OCI-LY7 (cell line): ENCODE measurements at regions not wholly inside any gene's neighbourhood (a gene's known extent, or its start where the extent isn't known, plus 50 kb on each side); places are given as distances from the start of the nearest gene placed in this dataset.

Experiments
- BruUV-seq: library from RNA; stranded (reverse); fragments of 400-500 nt; replicated peaks from 2 replicates; lab custom pipeline; 2021; lab: Mats Ljungman, UMichigan
- CTCF ChIA-PET: fragments of 300-600 bp; sonication (Branson Sonifier 250); formaldehyde crosslinking; loops from one replicate; lab custom pipeline; 2022; ENCODE audit warnings: antibody characterized with exemption; ENCODE audit not compliant: unreplicated experiment; lab: Charles Lee
- POLR2A ChIA-PET: fragments of 300-600 bp; sonication (Branson Sonifier 250); formaldehyde crosslinking; loops from one replicate; lab custom pipeline; 2022; ENCODE audit warnings: antibody characterized with exemption; lab: Charles Lee
- DNase-seq: peaks from one replicate; pipeline ENCODE4 v3.0.0-alpha.2; 2015; ENCODE audit warnings: low spot score
- H2AFZ ChIP-seq: fragments of 200-600 bp; sonication (generic), shearing (Covaris generic); 2 replicates; pipeline ENCODE4 v1.6.1; 2014; ENCODE audit warnings: mild to moderate bottlenecking, antibody characterized with exemption, low read length, moderate library complexity
- H3K27ac ChIP-seq: fragments of 200-600 bp; sonication (generic); 2 replicates; pipeline ENCODE4 v1.5.1; 2014; ENCODE audit warnings: mixed run types, low read depth, mild to moderate bottlenecking, moderate library complexity, low read length, inconsistent platforms; ENCODE audit not compliant: poor library complexity, severe bottlenecking
- H3K36me3 ChIP-seq: fragments of 200-600 bp; sonication (generic); 2 replicates; pipeline ENCODE4 v1.6.1; 2014; ENCODE audit warnings: mild to moderate bottlenecking, antibody characterized with exemption, low read length, moderate library complexity, mixed read lengths; ENCODE audit not compliant: insufficient read depth
- H3K4me1 ChIP-seq: fragments of 200-600 bp; sonication (generic); 2 replicates; pipeline ENCODE4 v1.5.1; 2014; ENCODE audit warnings: mild to moderate bottlenecking, low read length; ENCODE audit not compliant: insufficient read depth, poor library complexity, severe bottlenecking
- H3K4me2 ChIP-seq: fragments of 200-600 bp; sonication (generic); 2 replicates; pipeline ENCODE4 v1.6.1; 2014; ENCODE audit warnings: mild to moderate bottlenecking, low read length
- H3K4me3 ChIP-seq: fragments of 200-600 bp; sonication (generic); 2 replicates; pipeline ENCODE4 v1.5.1; 2014; ENCODE audit warnings: mild to moderate bottlenecking, low read depth, low read length; ENCODE audit not compliant: poor library complexity, severe bottlenecking
- H3K79me2 ChIP-seq: fragments of 200-600 bp; sonication (generic); 2 replicates; pipeline ENCODE4 v1.6.1; 2016; ENCODE audit warnings: low read depth, mild to moderate bottlenecking, low read length, moderate library complexity, mixed read lengths; ENCODE audit not compliant: insufficient read depth
- H3K9me2 ChIP-seq: fragments of 200-600 bp; sonication (generic); 2 replicates; pipeline ENCODE4 v1.6.1; 2016; ENCODE audit warnings: mild to moderate bottlenecking, low read length, mixed read lengths; ENCODE audit not compliant: insufficient read depth
- H3K9me3 ChIP-seq: fragments of 200-600 bp; sonication (generic); 2 replicates; pipeline ENCODE4 v1.6.1; 2014; ENCODE audit warnings: mild to moderate bottlenecking, mixed run types, low read length, mixed read lengths
- H4K20me1 ChIP-seq: fragments of 200-600 bp; sonication (generic); 2 replicates; pipeline ENCODE4 v1.6.1; 2014; ENCODE audit warnings: mild to moderate bottlenecking, antibody characterized with exemption, low read length, moderate library complexity, mixed read lengths; ENCODE audit not compliant: insufficient read depth
- EZH2phosphoT487 ChIP-seq: fragments of 200-600 bp; sonication (generic); IDR thresholded peaks from 2 replicates; pipeline ENCODE4 v1.6.1; 2018; ENCODE audit warnings: low read depth, borderline replicate concordance, mild to moderate bottlenecking, mixed run types, antibody characterized with exemption, low read length, moderate library complexity, mixed read lengths
- intact Hi-C: fragments of 100-400 bp; cut with micrococcal nuclease; formaldehyde crosslinking; loops from one replicate; pipeline ENCODE4 v1.10.0; 2022; ENCODE audit not compliant: unreplicated experiment
- TF ChIP-seq, protein P1 (sequence below): fragments of 200-600 bp; sonication (generic); conservative IDR thresholded peaks from 2 replicates; pipeline ENCODE4 v1.5.1; 2014; ENCODE audit warnings: mild to moderate bottlenecking, antibody characterized with exemption, low read length, moderate library complexity, mixed read lengths

DNA sequence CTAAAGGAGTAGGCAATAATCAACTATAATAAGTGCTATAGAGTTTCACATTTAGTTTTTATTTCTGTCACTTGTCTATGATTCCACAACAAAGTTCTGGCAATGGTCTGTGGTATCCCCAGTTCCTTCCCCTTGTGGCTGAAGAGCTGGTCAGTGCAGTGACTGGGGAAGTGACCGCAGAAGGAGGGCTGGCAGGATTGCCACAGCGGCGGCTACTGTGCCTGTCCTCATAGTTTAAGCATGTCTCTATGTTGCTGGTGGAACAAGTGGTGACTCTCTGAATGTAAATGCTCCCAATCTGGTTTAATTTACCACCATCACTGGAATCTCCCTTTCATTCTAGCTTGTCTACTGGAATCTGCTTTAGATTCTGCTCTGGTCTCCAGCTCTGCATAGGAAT lies 170.6 kb upstream of the GK2 start:
- Histone ChIP-seq H3K4me1 (no peaks in the 10 kb centered on the region), H3K4me3 (no peak overlapping the region), H3K9me2 (no peaks in the 10 kb centered on the region), H3K79me2 (no peaks in the 10 kb centered on the region), H3K4me2 (no peak overlapping the region), H2AFZ (no peak overlapping the region), H3K27ac (no peak overlapping the region), H3K9me3 (no peaks in the 10 kb centered on the region), H3K36me3 (no peaks in the 10 kb centered on the region), H4K20me1 (no peaks in the 10 kb centered on the region)
- DNase-seq, result no peak
- ChIA-PET CTCF (no interaction called here), POLR2A (interaction anchor here (1.0 to 1.4 kb wide), 2 partner anchors 15 to 28 kb away, joined by 3 to 5 read pairs; no protein-coding TSS in a partner anchor)
- no TSS peak for BruUV-seq
- TF ChIP-seq, protein P1, sequence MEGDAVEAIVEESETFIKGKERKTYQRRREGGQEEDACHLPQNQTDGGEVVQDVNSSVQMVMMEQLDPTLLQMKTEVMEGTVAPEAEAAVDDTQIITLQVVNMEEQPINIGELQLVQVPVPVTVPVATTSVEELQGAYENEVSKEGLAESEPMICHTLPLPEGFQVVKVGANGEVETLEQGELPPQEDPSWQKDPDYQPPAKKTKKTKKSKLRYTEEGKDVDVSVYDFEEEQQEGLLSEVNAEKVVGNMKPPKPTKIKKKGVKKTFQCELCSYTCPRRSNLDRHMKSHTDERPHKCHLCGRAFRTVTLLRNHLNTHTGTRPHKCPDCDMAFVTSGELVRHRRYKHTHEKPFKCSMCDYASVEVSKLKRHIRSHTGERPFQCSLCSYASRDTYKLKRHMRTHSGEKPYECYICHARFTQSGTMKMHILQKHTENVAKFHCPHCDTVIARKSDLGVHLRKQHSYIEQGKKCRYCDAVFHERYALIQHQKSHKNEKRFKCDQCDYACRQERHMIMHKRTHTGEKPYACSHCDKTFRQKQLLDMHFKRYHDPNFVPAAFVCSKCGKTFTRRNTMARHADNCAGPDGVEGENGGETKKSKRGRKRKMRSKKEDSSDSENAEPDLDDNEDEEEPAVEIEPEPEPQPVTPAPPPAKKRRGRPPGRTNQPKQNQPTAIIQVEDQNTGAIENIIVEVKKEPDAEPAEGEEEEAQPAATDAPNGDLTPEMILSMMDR, result no peak
- no peak for TF ChIP-seq EZH2phosphoT487
- intact Hi-C loops, result no loop called here

DNA sequence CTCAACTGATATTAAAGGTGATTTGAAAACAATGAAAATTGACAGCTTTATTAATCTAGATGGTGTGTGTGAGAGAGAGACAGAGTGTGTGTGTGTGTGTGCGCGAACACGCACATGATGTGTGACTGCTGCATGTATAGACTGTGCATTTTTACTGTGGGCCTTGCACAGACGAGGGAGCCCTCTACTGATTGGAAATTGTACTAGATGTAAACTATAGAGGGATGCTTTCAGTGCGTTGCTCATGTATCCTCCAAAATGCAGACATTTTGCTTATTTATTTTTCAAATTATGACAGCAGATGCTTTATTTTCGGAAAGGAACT lies 168.4 kb upstream of the GK2 start:
- CTCF ChIA-PET, result no interaction called here
- no peak for TF ChIP-seq EZH2phosphoT487
- TF ChIP-seq, protein P1, result peak; percentile 68

DNA sequence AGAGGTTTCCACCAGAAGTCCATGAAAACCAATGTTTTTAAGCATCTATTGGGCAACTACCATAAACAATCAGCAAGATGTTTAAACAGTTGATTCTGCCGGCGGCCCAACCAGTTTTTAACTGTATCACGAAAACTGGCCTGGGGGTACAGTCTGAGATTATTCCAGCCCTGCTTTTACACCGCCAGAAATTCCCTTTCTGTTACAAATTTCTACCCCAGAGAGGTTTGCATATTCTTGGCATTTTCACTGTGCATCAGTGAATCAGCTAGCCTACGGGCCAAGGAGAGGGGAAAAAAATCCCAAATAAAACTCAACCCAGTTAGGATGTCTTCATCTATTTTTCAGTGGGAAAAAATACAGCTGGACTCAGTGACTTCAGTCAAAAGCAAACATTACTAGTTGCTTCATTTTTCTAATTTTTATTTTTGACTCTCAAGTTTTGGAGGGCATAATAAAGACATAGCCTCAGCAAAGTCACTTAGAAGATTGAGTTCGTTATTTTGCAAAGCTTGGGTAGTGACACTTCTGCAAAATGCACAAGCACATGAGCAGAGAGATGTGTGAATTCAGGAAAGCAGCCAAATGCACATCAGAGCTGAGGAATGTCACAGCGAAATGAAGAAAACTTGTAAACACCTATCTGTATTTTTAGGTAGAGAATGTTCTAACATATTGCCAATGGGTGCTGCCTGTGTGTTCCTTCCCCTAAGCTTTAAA lies 167.8 kb upstream of the GK2 start:
- BruUV-seq, result no TSS peak
- POLR2A ChIA-PET, result no interaction called here
- no peaks in the 10 kb centered on the region for H3K79me2 ChIP-seq
- no peaks in the 10 kb centered on the region for H3K9me2 ChIP-seq
- H3K4me1 ChIP-seq, result no peaks in the 10 kb centered on the region
- intact Hi-C loops, result no loop called here
- H3K4me2 ChIP-seq, result no peak overlapping the region
- no peak overlapping the region for H3K4me3 ChIP-seq
- no peak overlapping the region for H3K27ac ChIP-seq
- TF ChIP-seq EZH2phosphoT487, result no peak
- TF ChIP-seq, protein P1, result no peak
- no peak for DNase-seq
- H3K36me3 ChIP-seq, result no peaks in the 10 kb centered on the region
- H4K20me1 ChIP-seq, result no peaks in the 10 kb centered on the region
- CTCF ChIA-PET, result no interaction called here
- no peak overlapping the region for H2AFZ ChIP-seq
- H3K9me3 ChIP-seq, result no peaks in the 10 kb centered on the region

More for the DNA sequence above, 168.4 kb upstream of the GK2 start:
- Histone ChIP-seq H3K27ac (no peak overlapping the region), H3K9me2 (no peaks in the 10 kb centered on the region), H3K79me2 (no peaks in the 10 kb centered on the region), H2AFZ (no peak overlapping the region), H3K4me2 (no peak overlapping the region), H3K9me3 (no peaks in the 10 kb centered on the region), H3K4me3 (no peak overlapping the region), H3K4me1 (no peaks in the 10 kb centered on the region), H3K36me3 (no peaks in the 10 kb centered on the region), H4K20me1 (no peaks in the 10 kb centered on the region)
- intact Hi-C loops, result no loop called here
- BruUV-seq, result no TSS peak
- peak; percentile 1 for DNase-seq
- POLR2A ChIA-PET, result no interaction called here
